ENCODE measurements at regions not wholly inside any gene's neighbourhood (a gene's known extent, or its start where the extent isn't known, plus 50 kb on each side); places are given as distances from the start of the nearest gene placed in this dataset.
"Not testable (repeated sequence)": the region's sequence is repeated elsewhere in the genome, so short reads cannot be mapped to it uniquely, and the experiment has no call there.

DNA sequence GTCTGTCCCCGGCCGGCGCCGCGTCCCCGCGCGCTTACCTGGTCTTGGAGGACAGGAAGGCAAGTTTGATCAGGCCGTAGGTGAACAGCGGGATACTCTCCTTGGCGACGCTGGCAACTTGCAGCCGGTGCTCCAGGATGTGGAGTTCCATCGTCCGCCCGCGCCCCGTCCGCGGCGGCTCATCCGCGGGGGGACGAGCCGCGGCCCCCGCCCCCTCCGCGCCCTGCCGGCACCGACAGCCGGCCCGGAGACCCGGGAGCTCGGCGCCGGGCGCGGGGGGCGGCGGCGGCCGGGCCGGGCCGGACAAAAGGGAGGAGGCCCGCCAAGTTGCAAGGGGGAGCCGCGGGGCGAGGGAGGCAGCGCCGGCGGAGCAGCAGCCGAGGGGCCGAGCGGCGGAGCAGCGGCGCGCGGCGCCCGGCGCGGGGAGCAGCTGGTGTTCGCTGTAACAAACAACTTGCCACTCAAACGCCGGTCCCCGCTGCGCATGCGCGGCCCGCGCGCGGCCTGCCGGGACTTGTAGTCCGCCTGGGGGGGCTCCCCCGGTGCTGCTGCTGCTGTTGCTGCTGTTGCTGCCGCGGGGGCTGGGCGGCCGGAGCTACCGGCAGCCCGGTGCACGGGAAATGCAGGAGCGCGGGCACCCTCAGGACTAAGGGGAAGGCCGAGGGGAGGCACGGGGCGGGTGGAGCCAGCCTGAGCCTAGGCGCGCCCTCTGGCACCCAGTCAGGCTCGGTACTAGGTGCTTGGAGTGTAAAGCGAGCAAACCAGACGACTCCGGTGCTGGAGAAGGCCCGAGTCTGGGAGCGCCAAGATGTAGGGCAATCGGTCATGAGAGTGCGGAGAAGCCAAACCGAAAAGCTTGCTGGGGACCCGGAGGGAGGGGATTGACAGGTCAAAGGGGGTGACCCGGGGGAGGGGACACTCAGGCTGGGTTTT lies 145.1 kb downstream of the GTF2IRD2B start:
- TF ChIP-seq, protein P1, sequence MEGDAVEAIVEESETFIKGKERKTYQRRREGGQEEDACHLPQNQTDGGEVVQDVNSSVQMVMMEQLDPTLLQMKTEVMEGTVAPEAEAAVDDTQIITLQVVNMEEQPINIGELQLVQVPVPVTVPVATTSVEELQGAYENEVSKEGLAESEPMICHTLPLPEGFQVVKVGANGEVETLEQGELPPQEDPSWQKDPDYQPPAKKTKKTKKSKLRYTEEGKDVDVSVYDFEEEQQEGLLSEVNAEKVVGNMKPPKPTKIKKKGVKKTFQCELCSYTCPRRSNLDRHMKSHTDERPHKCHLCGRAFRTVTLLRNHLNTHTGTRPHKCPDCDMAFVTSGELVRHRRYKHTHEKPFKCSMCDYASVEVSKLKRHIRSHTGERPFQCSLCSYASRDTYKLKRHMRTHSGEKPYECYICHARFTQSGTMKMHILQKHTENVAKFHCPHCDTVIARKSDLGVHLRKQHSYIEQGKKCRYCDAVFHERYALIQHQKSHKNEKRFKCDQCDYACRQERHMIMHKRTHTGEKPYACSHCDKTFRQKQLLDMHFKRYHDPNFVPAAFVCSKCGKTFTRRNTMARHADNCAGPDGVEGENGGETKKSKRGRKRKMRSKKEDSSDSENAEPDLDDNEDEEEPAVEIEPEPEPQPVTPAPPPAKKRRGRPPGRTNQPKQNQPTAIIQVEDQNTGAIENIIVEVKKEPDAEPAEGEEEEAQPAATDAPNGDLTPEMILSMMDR (IDR thresholded peaks at IDR 0.05), result not testable (repeated sequence)
- not testable (repeated sequence) for TF ChIP-seq POLR2A (IDR thresholded peaks at IDR 0.05)
